DND-41 (cell line): ENCODE measurements at regions not wholly inside any gene's neighbourhood (a gene's known extent, or its start where the extent isn't known, plus 50 kb on each side); places are given as distances from the start of the nearest gene placed in this dataset.

Experiments
- ATAC-seq: fragments of 200-7000 bp; cut with Tn5 transposase; 3 replicates; pipeline ENCODE4 v1.9.1; 2021; ENCODE audit warnings: low read depth; ENCODE audit not compliant: insufficient read depth
- DNase-seq: peaks from one replicate; pipeline ENCODE4 v3.0.0-alpha.2; 2020
- H2AFZ ChIP-seq: 2 replicates; pipeline ENCODE4 v1.6.0; 2012; ENCODE audit warnings: low read depth, low read length
- H3K27ac ChIP-seq: 2 replicates; pipeline ENCODE4 v1.5.1; 2012; ENCODE audit warnings: low read length, inconsistent platforms
- H3K27me3 ChIP-seq: fragments of 200-600 bp; sonication (generic); 2 replicates; pipeline ENCODE4 v1.6.0; 2012; ENCODE audit warnings: low read length, mild to moderate bottlenecking, inconsistent platforms; ENCODE audit not compliant: insufficient read depth, poor library complexity
- H3K36me3 ChIP-seq: 2 replicates; pipeline ENCODE4 v1.5.1; 2012; ENCODE audit warnings: low read length, inconsistent platforms; ENCODE audit not compliant: insufficient read depth
- H3K4me1 ChIP-seq: 2 replicates; pipeline ENCODE4 v1.5.1; 2012; ENCODE audit warnings: mild to moderate bottlenecking, low read length; ENCODE audit not compliant: insufficient read depth
- H3K4me2 ChIP-seq: 2 replicates; pipeline ENCODE4 v1.6.0; 2012; ENCODE audit warnings: mild to moderate bottlenecking, moderate library complexity, low read length, inconsistent platforms; ENCODE audit not compliant: insufficient read depth
- H3K4me3 ChIP-seq, 2 experiments: fragments of 200-600 bp in 1 of 2; shearing (Covaris generic) in 1 of 2; 2 replicates each; pipeline ENCODE4 v1.5.1; 2012 to 2016; ENCODE audit warnings: inconsistent platforms in 2 of 2, low read length in 2 of 2, mild to moderate bottlenecking in 2 of 2, low read depth in 1 of 2, moderate library complexity in 1 of 2
- H3K79me2 ChIP-seq: 2 replicates; pipeline ENCODE4 v1.6.0; 2012; ENCODE audit warnings: low read length, inconsistent platforms; ENCODE audit not compliant: insufficient read depth
- H3K9ac ChIP-seq: 2 replicates; pipeline ENCODE4 v1.6.0; 2012; ENCODE audit warnings: low read depth, mild to moderate bottlenecking, inconsistent platforms, low read length, moderate library complexity
- H3K9me3 ChIP-seq: 2 replicates; pipeline ENCODE4 v1.5.1; 2012; ENCODE audit warnings: low read length, moderate library complexity, mild to moderate bottlenecking, inconsistent platforms; ENCODE audit not compliant: insufficient read depth, severe bottlenecking
- H4K20me1 ChIP-seq: 2 replicates; pipeline ENCODE4 v1.6.0; 2012; ENCODE audit warnings: low read length; ENCODE audit not compliant: insufficient read depth
- CTCF ChIP-seq: IDR thresholded peaks from 2 replicates; pipeline ENCODE4 v1.5.1; 2012; ENCODE audit warnings: borderline replicate concordance, low read length, moderate library complexity, mild to moderate bottlenecking; ENCODE audit not compliant: poor library complexity, severe bottlenecking; ENCODE audit errors: extremely low read depth
- EZH2 ChIP-seq: IDR thresholded peaks from 3 replicates; pipeline ENCODE4 v1.6.1; 2012; ENCODE audit warnings: borderline replicate concordance, low read depth, mild to moderate bottlenecking, moderate library complexity, low read length, inconsistent platforms; ENCODE audit not compliant: severe bottlenecking

- TF ChIP-seq CTCF (no peak), EZH2 (no peak)
- H3K27me3 ChIP-seq = no peaks in the 10 kb centered on the region
- H3K36me3 ChIP-seq = no peaks in the 10 kb centered on the region
- H3K9me3 ChIP-seq = no peaks in the 10 kb centered on the region
- H3K27ac ChIP-seq = no peak overlapping the region
- H3K4me3 ChIP-seq = no peak overlapping the region
- H3K9ac ChIP-seq = no peak overlapping the region
- H2AFZ ChIP-seq = no peak overlapping the region
- H4K20me1 ChIP-seq = no peaks in the 10 kb centered on the region
- H3K4me1 ChIP-seq = peaks cover 13% of the 10 kb centered on the region
- H3K79me2 ChIP-seq = no peaks in the 10 kb centered on the region
- no peak for ATAC-seq
- no peak for DNase-seq
- H3K4me2 ChIP-seq = no peak overlapping the region
These were observed 538.1 kb upstream of the MAN1A1 start for GRCh38 chr6:119887666-119888065.

- H3K27me3 ChIP-seq = no peaks in the 10 kb centered on the region
- ATAC-seq = no peak
- no peaks in the 10 kb centered on the region for H3K79me2 ChIP-seq
- DNase-seq = no peak
- H2AFZ ChIP-seq = no peak overlapping the region
- no peak overlapping the region for H3K4me3 ChIP-seq
- H3K9ac ChIP-seq = no peak overlapping the region
- peaks cover 13% of the 10 kb centered on the region for H3K4me1 ChIP-seq
- H3K4me2 ChIP-seq = no peak overlapping the region
- no peaks in the 10 kb centered on the region for H3K36me3 ChIP-seq
- no peak for TF ChIP-seq CTCF
- no peak for TF ChIP-seq EZH2
- H4K20me1 ChIP-seq = no peaks in the 10 kb centered on the region
- H3K9me3 ChIP-seq = no peaks in the 10 kb centered on the region
- no peak overlapping the region for H3K27ac ChIP-seq
These were observed 531.9 kb upstream of the MAN1A1 start for GRCh38 chr6:119881416-119881815.

GRCh38 chr6:119880840-119881239, 531.3 kb upstream of the MAN1A1 start:
- Histone ChIP-seq H3K27ac (no peak overlapping the region), H3K4me3 (no peak overlapping the region), H3K79me2 (no peaks in the 10 kb centered on the region), H3K36me3 (no peaks in the 10 kb centered on the region), H3K4me2 (no peak overlapping the region), H3K9ac (no peak overlapping the region), H3K4me1 (peaks cover 13% of the 10 kb centered on the region), H4K20me1 (no peaks in the 10 kb centered on the region), H3K9me3 (no peaks in the 10 kb centered on the region), H3K27me3 (no peaks in the 10 kb centered on the region), H2AFZ (no peak overlapping the region)
- TF ChIP-seq CTCF (no peak), EZH2 (no peak)
- DNase-seq = no peak
- no peak for ATAC-seq

GRCh38 chr6:119879731-119880130, 530.2 kb upstream of the MAN1A1 start:
- Histone ChIP-seq H3K9me3 (no peaks in the 10 kb centered on the region), H4K20me1 (no peaks in the 10 kb centered on the region), H3K4me3 (no peak overlapping the region), H3K36me3 (no peaks in the 10 kb centered on the region), H3K4me2 (no peak overlapping the region), H3K4me1 (peaks cover 3% of the 10 kb centered on the region; the same call in 1 of the 2 replicates), H3K9ac (no peak overlapping the region), H3K27me3 (no peaks in the 10 kb centered on the region), H3K27ac (no peak overlapping the region), H2AFZ (no peak overlapping the region), H3K79me2 (no peaks in the 10 kb centered on the region)
- TF ChIP-seq CTCF = no peak
- no peak for ATAC-seq
- DNase-seq = no peak
